Prostate gland (tissue), 2 donors: ENCODE measurements at regions not wholly inside any gene's neighbourhood (a gene's known extent, or its start where the extent isn't known, plus 50 kb on each side); places are given as distances from the start of the nearest gene placed in this dataset.

Experiments used
- POLR2AphosphoS5 ChIP-seq: sonication (generic); formaldehyde crosslinking; IDR thresholded peaks from one replicate; pipeline ENCODE4 v1.6.1; 2017; ENCODE audit warnings: antibody characterized with exemption
- TF ChIP-seq, protein P1 (sequence below), 4 experiments: fragments of 200-600 bp in 2 of 4; fragments of 450-650 bp in 2 of 4; sonication (generic) in 2 of 4; IDR thresholded peaks; 1 replicate in 3 of 4; 2 replicates in 1 of 4; pipeline ENCODE4 v1.5.1; 2016 to 2019; ENCODE audit warnings: antibody characterized with exemption in 4 of 4, mild to moderate bottlenecking in 2 of 4, moderate library complexity in 2 of 4

- TF ChIP-seq POLR2AphosphoS5 = no peak
- TF ChIP-seq, protein P1, sequence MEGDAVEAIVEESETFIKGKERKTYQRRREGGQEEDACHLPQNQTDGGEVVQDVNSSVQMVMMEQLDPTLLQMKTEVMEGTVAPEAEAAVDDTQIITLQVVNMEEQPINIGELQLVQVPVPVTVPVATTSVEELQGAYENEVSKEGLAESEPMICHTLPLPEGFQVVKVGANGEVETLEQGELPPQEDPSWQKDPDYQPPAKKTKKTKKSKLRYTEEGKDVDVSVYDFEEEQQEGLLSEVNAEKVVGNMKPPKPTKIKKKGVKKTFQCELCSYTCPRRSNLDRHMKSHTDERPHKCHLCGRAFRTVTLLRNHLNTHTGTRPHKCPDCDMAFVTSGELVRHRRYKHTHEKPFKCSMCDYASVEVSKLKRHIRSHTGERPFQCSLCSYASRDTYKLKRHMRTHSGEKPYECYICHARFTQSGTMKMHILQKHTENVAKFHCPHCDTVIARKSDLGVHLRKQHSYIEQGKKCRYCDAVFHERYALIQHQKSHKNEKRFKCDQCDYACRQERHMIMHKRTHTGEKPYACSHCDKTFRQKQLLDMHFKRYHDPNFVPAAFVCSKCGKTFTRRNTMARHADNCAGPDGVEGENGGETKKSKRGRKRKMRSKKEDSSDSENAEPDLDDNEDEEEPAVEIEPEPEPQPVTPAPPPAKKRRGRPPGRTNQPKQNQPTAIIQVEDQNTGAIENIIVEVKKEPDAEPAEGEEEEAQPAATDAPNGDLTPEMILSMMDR (IDR thresholded peaks at IDR 0.05) = no peak
Observed at GRCh38 chr6:104252276-104252675, 607.4 kb downstream of the HACE1 start.
